ENCODE measurements at regions not wholly inside any gene's neighbourhood (a gene's known extent, or its start where the extent isn't known, plus 50 kb on each side); places are given as distances from the start of the nearest gene placed in this dataset.
"Not testable (repeated sequence)": the region's sequence is repeated elsewhere in the genome, so short reads cannot be mapped to it uniquely, and the experiment has no call there.

DNA sequence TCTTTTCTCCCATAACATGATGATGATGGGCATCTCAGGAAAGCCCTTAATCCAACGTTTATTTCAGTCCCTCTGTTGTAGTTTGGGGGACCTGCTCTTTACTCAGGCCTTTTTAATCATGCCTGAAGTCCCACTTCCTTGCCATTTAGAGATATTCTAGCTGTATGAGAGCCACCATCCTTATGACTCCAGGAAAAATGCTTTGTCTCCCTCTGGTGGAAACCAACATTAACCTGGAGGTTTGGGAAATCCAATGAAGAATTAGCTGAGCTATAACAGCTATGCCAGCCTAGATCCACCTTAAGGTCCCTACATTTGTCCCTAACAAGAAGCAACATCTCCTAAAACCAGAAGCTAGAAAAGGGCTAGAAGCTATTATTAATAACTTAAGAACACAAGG is 1399.1 kb downstream of the LRFN5 start:
- DNase-seq = no peak

DNA sequence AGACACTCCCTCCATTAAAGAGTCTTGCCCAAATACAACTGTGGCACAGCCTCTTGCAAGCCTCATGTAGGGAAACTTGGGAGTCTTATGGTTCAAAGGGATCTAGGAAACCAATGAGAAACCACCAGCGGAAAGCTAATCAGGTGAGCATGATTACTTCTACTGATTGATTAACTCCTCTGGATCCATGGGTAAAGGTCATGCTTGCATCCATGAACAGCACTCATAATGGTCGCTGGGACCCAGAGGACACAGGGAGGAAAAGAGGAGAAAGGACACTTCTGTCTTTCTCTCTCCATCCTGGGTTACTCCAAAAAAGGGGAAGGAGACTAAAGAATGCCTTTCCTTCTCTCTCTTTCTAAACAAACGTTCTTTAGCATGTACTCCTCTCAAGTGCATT is 1397.2 kb downstream of the LRFN5 start:
- DNase-seq = no peak

DNA sequence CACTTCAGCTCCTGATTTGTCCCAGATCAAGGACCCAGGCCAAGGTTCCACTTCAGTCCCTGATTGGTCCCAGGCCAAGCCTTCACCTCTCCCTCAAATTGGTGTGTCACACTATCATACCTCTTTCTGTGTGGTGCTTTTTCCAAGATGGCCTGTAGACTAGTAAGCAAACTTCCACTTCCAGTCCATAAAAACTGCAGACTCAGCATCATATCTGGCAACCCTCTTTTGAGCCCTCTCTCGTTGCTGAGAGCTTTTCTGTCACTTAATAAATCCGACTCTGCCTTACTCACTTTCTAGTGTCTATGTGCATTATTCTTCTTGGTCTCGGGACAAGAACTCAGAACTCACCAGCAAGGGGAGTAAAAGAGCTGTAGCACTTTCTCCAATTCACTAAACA is 1395.1 kb downstream of the LRFN5 start:
- no peak for DNase-seq

DNA sequence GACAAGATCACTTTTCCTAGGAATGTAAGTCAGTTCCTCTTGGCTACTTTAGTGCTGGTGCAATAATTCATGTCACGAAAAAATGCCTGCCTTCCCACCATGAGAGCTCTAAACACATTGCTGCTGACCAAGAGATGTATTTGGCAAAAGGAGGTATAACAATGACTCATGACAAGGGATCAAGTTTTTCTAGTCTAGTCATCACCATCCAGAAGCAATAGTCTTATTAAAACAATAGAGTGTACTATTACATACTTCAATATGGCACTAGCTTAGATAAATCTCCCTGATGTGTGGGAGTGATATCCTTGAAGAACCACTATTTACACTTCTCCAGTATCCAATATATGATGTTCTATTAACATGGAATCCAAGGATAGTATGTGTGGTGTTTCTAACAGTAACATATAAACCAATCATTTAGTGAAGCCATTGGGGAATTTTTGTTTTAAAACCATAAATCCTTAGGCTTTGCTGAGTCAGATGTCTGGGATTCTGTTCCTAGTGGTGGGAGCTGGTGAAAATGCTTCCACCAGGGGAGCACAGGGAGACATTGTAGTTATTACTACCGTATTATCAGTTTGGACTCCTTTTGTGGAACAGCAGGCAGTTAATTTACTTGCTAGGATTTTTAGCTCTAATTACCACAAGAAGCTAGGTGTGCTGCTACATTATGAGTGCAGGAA is 1387.5 kb downstream of the LRFN5 start:
- no peak for DNase-seq

DNA sequence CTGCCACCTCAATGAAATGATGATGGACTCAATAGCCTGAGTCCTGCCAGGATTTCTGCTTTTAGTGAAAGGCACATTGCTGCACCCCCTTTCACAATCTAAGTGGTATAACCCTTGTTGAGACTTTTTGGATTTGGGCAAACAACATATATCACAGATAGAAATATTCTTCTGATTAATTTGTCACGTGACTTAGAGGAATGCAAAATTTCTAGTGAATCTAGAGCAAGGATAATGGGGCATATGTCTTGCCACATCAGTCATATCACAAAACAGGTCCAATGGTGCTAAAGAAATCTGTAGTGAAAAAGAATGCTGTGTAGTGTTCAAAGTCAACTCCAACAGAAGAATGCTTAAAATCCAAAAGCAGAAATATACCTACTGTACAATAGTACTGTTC is 1386.3 kb downstream of the LRFN5 start:
- DNase-seq = no peak

DNA sequence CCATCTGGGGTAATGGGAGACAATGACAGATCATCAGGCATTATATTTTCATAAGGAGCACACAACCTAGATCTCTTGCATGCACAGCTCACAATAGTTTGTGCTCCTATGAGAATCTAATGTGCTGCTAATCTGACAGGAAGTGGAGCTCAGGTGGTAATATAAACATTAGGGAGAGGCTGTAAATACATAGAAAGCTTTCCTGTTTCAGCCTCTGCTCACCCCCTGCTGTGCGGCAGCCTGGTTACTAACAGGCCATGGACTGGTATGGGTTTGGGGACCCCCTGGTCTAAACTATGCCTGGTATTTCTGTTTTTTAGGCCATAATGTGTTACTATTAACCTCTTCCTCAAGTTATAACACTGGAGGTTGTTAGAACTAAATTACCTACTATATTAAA is 1373.7 kb downstream of the LRFN5 start:
- DNase-seq = no peak

DNA sequence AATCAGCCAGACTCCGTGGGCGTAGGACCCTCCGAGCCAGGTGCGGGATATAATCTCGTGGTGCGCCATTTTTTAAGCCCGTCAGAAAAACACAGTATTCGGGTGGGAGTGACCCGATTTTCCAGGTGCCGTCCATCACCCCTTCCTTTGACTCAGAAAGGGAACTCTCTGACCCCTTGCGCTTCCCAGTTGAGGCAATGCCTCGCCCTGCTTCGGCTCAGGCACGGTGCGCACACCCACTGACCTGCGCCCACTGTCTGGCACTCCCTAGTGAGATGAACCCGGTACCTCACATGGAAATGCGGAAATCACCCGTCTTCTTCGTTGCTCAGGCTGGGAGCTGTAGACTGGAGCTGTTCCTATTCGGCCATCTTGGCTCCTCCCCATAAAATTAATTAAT is 1366.5 kb downstream of the LRFN5 start:
- not testable (repeated sequence) for DNase-seq

DNA sequence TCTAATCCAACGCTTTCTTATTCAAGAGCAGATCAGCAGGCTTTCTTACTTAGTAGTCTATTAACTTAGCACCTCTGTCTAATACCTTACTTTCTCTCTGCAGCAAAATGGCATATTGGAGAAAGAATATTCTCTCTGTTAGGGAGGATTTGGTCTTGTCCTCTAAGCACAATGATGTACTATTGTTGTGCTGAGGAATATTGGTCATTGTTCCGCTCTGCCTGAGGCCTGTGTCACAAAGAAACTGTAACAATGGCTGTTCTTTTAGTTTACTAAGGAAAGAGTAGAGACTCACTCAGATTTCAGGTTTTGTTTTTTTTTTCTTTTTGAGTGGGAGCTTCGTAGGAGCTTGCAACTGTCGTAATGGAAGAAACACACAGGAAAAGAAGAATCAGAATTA is 1358.8 kb downstream of the LRFN5 start:
- no peak for DNase-seq

DNA sequence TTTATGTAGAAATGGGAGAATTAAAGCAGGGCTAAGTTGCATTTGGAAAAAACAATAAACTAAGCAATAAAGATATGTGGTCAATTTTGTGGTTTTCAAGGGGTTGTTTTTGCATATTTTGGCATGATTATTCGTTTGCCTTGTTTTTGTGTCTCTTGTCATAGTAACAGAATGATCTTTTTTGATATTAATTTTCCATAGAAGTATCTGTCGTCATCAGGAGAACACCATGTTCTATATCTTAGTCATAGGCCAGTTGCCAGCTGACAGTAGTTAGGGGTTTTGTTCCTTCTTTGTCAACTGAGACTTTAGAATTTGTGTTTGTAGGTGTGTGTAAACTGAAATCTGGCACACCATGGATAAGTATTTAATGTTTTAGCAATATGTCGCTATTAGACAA is 1354.8 kb downstream of the LRFN5 start:
- no peak for DNase-seq

DNA sequence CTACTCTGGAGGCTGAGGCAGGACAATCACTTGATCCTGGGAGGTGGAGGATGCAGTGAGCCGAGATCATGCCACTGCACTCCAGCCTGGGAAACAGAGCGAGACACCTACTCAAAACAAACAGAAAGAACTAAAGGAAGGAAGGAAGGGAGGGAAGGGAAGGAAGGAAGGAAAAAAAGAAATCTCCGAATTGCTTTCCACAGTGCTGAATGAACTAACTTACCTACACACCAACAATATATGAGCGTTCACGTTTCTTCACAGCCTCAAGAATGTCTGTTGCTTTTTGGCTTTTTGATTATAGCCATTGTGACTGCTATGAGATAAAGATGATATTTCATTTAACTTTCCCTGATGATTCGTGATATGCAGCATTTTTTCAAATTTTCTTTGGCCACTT is 1343.7 kb downstream of the LRFN5 start:
- DNase-seq = no peak

DNA sequence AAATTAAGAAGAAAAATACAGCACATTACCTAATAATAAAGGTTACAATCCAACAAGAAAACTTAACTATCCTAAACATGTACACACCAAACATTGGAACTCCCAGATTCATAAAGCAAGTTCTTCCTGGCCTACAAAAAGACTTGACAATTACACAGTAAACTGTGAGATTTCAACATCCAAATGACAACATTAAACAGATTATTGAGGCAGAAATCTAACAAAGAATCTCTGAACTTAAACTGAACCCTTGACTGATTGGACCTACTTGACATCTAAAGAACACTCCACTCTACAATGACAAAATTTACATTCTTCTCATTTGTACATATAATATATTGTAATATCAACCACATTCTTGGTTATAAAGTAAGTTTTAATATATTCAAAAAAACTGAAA is 1341.3 kb downstream of the LRFN5 start:
- no peak for DNase-seq

DNA sequence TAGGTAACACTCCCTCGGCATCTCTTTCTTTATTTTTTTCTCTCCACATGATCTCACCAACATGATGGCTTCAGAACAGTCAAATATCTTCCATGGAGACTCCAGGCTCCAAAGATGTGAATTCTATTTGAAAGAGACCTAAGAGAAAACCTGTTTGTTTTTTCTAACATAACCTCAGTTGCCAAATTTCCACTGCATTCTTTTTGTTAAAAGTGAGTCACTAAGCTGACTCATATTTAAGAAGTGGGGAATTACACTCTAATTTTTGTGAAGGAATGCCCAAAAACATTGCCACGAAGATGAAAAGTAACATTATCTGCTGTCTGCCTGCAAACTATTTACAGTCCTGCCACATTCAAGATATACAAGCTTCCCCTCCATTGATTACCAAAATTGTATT is 1337.6 kb downstream of the LRFN5 start:
- no peak for DNase-seq

DNA sequence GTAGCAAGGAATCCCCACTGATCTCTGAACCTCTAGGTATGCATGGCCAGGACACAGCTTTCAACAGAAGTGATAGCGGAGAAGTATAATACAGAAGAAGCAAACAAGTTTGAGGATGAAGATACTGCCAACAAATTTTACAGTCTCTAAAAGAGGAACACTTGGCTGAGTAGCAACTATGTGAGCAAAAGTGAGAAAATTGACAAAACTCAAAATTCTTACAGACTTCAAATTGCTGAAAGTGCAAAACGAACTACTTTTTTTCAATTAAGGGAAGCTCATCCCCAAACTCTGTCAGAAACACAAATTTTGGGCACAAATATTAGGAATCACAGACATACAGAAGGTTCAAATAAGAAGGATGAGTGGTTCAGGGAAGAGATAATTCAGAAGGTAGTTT is 1324.6 kb downstream of the LRFN5 start:
- no peak for DNase-seq

DNA sequence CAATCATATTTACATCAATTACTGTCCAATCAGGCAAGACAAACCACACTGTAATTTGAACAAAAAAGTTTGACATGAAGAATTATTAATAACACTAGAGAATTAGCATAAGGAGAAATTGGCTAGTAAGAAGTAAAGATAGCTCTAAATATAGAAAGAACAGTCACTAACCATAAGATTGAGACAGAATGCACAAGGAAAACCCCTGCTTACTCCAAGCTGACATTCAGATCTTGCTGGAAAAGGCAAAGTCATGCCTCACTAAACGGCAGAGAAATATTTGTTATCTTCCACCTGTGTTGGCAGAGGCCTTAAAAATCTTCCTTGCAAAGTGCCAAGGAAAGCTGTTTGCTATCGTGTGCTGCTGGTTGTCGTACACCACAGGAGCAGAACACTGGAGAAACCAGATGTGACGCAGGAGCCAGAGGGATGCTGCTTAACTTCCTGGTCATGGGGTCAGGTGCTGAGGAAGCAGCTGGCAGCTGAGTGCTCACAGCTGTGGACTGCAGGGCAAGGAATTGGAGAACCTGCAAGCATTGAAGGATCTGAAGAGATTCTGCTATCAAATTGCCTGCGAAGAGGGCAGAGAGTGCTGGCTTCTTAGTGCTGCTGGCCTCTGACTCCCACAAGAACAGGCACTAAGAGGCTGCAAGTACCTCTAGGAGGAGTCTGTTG is 1323.3 kb downstream of the LRFN5 start:
- peak; percentile 39 for DNase-seq

DNA sequence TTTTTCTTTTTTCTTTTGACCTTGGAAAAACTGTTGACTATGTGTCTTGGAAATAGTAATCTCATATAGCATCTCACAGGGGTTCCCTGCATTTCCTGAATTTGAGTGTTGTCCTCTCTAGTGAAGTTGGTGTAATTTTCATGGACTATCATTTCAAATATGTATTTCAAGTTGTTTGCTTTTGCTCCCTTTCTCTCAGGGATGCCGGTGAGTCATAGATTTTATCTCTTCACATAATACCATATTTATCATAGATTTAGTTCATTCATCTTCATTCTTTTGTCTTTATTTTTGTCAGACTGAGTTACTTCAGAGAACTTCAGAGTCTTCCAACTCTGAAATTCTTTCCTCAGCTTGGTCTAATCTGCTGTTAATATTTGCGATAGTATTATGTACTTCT is 1320.6 kb downstream of the LRFN5 start:
- DNase-seq = no peak

DNA sequence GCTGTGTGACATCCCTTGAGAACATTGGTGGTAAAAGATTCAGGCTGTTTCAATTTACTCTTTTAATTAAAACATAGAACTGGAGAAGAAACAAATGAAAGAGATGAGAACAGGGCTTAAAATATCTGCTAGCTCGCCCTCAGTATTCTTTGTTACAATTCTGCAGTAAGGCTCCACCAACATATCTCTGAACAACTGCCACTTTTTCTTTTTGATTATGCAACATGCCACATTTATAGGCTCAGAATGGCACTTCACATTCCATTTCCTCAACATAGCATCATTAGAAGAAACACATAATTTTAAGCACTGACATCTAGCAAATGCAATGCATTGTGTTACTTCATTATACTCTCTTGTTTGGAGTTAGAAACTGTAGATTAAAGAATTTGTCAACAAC is 1315.2 kb downstream of the LRFN5 start:
- no peak for DNase-seq

DNA sequence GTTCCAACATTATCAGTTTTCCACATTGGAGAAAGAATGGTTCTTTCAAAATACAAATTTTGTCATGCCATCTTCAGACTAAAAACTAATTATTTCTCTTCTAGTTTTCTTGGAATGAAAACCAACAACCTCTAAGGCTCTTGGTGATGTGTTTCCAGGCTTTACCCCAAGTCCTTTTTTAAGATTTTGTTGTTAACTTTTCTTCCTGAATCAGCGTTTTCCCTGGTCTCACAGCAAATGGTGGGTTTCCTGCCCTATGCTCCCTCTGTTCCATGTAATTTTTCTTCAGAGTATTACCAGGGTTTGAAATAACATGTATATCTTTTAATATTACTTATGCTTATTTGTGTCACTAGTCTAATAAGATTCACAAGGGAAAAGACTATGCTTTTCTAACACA is 1311.9 kb downstream of the LRFN5 start:
- no peak for DNase-seq

DNA sequence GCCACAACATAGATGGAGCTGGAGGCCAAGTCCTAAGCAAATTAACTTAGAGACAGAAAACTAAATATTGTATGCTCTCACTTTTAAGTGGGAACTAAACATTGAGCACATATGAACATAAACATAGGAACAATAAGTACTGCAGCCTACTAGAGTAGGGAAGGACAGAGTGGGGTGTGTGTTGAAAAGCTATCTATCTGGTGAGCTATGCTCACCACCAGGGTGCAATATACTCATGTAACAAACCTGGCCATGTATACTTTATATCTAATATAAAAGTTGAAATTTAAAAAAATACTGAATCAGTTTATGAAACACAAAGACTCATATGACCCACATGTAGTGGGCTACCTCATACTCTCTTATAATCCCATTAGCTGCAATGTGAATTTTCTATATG is 1305.0 kb downstream of the LRFN5 start:
- no peak for DNase-seq

DNA sequence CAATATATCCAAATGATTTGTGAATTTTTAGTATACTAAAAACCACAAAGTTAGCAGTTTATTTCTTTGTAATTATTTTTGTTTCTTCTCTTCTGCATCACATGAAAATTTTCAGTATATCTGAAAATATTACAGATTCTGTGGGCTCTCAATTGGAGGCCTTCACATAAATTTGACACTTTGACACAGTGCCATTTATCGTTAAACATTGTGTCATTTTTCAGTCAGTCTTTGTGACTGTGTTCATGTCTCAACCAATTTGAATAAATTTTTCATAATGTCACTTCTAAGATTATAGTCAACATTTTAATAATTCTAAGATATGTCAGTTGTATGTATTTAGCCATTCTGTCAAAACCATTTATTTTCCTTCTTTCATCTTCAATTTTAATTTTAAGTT is 1303.0 kb downstream of the LRFN5 start:
- DNase-seq = no peak

DNA sequence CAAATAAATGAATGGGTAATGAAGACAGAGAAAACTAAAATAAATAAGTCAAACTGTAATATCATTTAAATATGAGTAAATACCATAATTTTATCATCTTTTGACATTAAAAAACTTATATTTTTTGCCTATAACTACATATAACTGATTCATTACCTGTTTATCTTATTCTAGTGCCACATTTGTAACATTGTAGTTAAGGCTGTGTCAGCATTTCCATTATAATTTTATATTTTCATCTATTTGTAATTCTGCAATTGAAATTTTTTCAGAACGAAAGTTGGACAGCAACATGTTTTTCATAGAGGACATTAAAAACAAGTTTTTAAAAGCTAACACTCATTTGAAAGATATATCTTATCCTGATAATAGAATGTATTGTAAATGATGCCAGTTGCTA is 1286.5 kb downstream of the LRFN5 start:
- no peak for DNase-seq

DNA sequence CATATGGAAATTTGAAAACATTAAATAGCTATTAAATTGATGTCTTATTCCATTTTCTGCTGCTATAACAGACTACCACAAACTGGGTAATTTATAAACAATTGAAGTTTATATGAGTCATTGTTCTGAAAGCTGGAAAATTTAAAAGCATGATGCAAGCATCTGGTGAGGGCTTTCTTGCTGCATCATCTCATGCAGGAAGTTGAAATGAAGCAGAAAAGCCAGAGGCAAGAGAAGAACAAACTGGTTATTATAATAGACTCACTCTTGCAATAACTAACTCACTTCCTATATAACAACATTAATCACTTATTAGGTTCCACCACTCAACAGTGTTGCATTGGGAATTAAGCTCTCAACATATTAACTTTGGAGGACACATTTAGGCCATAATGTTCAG is 1277.4 kb downstream of the LRFN5 start:
- DNase-seq = no peak

DNA sequence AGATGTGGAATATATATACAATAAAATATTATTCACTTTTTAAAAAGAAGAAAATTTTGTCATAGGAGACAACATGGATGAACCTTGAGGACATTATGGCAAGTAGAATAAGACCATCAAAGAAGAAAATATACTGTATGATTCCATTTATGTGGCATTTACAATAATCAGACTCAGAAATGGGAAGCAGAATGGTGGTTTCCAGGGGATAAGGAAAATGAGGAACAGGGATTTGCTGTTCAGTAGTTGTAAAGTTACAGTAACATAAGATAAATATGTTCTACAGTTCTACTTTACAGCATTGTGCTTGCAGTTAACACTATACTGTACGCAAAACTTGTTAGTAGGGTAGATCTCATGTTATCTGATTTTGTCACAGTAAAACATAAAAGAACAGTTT is 1271.0 kb downstream of the LRFN5 start:
- DNase-seq = no peak

DNA sequence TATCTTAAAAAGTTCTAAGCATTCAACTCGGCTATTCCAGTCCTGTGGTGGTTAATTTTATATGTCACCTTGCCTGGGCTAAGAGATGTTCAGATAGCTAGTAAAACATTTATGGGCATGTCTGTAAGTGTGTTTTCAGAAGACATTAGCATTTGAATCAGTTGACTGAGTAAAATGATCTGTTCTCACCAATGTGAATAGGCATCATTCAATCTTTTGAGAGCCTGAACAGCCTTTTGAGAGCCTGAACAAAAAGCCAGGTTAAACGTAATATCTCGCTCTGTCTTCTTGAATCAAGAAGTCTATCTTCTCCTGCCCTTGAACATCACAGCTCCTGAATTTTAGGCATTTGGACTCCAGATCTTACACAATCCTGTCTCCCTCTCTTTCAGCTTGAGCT is 1266.1 kb downstream of the LRFN5 start:
- DNase-seq = no peak

DNA sequence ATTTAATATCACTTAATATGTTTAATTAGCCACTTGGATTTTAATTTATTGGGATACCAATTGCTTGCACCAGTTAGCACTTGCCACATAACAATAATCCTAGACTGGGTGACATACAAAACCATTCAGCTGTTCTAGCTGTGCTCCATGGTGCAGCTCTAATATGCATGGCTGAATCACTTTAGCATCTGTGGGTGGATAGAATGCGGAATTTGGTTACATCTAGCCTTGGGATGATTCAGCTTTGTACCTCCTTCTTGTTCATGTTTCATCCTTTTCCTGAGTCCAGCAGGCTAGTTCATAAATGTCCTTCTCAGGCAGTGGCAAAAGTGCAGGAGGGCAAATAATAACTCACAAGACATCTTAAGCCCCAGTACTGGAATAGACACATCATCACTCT is 1263.0 kb downstream of the LRFN5 start:
- no peak for DNase-seq

DNA sequence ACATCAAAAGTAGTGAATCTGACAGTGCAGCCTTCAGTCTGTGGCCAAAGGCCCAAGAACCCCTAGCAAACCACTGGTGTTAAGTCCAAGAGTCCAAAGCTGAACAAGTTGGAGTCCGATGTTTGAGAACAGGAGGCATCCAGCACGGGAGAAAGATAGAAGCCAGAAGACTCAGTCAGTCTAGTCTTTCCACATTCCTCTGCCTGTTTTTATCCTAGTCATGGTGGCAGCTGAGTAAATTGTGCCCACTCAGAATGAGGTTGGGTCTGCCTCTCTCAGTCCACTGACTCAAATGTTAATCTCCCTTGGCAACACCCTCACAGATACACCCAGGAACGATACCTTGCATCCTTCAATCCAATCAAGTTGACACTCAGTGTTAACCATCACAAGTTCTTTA is 1255.4 kb downstream of the LRFN5 start:
- DNase-seq = no peak

Data from NCI-H510A treated with DMSO at 0.1 percent for 48 hours (cell line).